HCT116 (cell line): ENCODE measurements at regions not wholly inside any gene's neighbourhood (a gene's known extent, or its start where the extent isn't known, plus 50 kb on each side); places are given as distances from the start of the nearest gene placed in this dataset.
"Not testable (repeated sequence)": the region's sequence is repeated elsewhere in the genome, so short reads cannot be mapped to it uniquely, and the experiment has no call there.

Experiments
- ATAC-seq: fragments of 200-7000 bp; cut with Tn5 transposase; 2 replicates; pipeline ENCODE4 v1.9.1; 2020; ENCODE audit warnings: mild to moderate bottlenecking, moderate library complexity
- BruUV-seq: library from RNA; stranded (reverse); fragments of 400-500 nt; replicated peaks from 2 replicates; lab custom pipeline; 2021; lab: Mats Ljungman, UMichigan
- CTCF ChIA-PET: fragments of 300-600 bp; sonication (Branson Sonifier 250); formaldehyde crosslinking; loops from one replicate; lab custom pipeline; 2021; ENCODE audit warnings: antibody characterized with exemption; lab: Charles Lee
- POLR2A ChIA-PET: fragments of 300-600, 350-600 bp; sonication (Branson Sonifier 250); formaldehyde crosslinking; loops from one replicate; lab custom pipeline; 2021; ENCODE audit warnings: antibody characterized with exemption; lab: Charles Lee
- RAD21 ChIA-PET, 2 experiments: fragments of 300-600 bp; sonication (Branson Sonifier 250); formaldehyde crosslinking; loops; one replicate each; lab custom pipeline; 2023; ENCODE audit warnings: low total read pairs in 2 of 2; ENCODE audit not compliant: uncharacterized antibody in 2 of 2, unreplicated experiment in 2 of 2, low non-redundant PET in 1 of 2; lab: Charles Lee
- DNase-seq: peaks from one replicate; pipeline ENCODE4 v3.0.0-alpha.2; 2010; ENCODE audit warnings: low read depth, low spot score
- H2AFZ ChIP-seq: fragments of 200-600 bp; shearing (Covaris generic), sonication (generic); 2 replicates; pipeline ENCODE4 v1.6.1; 2017; ENCODE audit warnings: low read depth, mixed run types, mixed read lengths, antibody characterized with exemption, low read length; ENCODE audit not compliant: poor library complexity, severe bottlenecking
- H3K27ac ChIP-seq: 2 replicates; pipeline ENCODE4 v1.5.1; 2012; ENCODE audit warnings: low read depth, low read length
- H3K27me3 ChIP-seq: fragments of 200-600 bp; sonication (generic); 2 replicates; pipeline ENCODE4 v1.6.1; 2016; ENCODE audit warnings: mixed run types, low read length, mixed read lengths; ENCODE audit not compliant: insufficient read depth
- H3K36me3 ChIP-seq, 2 experiments: fragments of 200-500 bp in 1 of 2; fragments of 200-600 bp in 1 of 2; sonication (Bioruptor generic) in 1 of 2; sonication (generic) in 1 of 2; 2 replicates each; pipeline versions ENCODE4 v1.5.1 to v1.6.1; 2014 to 2016; ENCODE audit warnings: low read length in 2 of 2, inconsistent platforms in 1 of 2, mixed read lengths in 1 of 2, mixed run types in 1 of 2; ENCODE audit not compliant: insufficient read depth in 2 of 2, control insufficient read depth in 1 of 2
- H3K4me1 ChIP-seq, 2 experiments: fragments of 200-600 bp in 1 of 2; sonication (generic) in 1 of 2; 2 replicates each; pipeline versions ENCODE4 v1.5.1 to v1.6.1; 2012 to 2017; ENCODE audit warnings: low read length in 2 of 2, inconsistent platforms in 1 of 2, mild to moderate bottlenecking in 1 of 2, mixed read lengths in 1 of 2, mixed run types in 1 of 2, moderate library complexity in 1 of 2; ENCODE audit not compliant: insufficient read depth in 2 of 2, control insufficient read depth in 1 of 2
- H3K4me2 ChIP-seq: fragments of 200-600 bp; sonication (generic); 2 replicates; pipeline ENCODE4 v1.6.1; 2017; ENCODE audit warnings: mixed run types, low read length, mixed read lengths
- H3K4me3 ChIP-seq, 2 experiments: fragments of 200-600 bp in 1 of 2; sonication (generic) in 1 of 2; replicated peaks in 1 of 2; 2 replicates each; pipeline ENCODE4 v1.5.1; 2011 to 2016; ENCODE audit warnings: low read length in 2 of 2, control low read depth in 1 of 2, low read depth in 1 of 2, mild to moderate bottlenecking in 1 of 2, mixed read lengths in 1 of 2, mixed run types in 1 of 2
- H3K79me2 ChIP-seq: fragments of 200-600 bp; sonication (generic); 2 replicates; pipeline ENCODE4 v1.6.1; 2017; ENCODE audit warnings: mild to moderate bottlenecking, mixed run types, low read length, moderate library complexity, mixed read lengths; ENCODE audit not compliant: insufficient read depth
- H3K9ac ChIP-seq: fragments of 200-600 bp; sonication (generic); 2 replicates; pipeline ENCODE4 v1.6.1; 2016; ENCODE audit warnings: low read length, mixed read lengths
- H3K9me2 ChIP-seq: fragments of 200-600 bp; sonication (generic), shearing (Covaris generic); 2 replicates; pipeline ENCODE4 v1.6.1; 2017; ENCODE audit warnings: mixed run types, mild to moderate bottlenecking, moderate library complexity; ENCODE audit not compliant: insufficient read depth
- H3K9me3 ChIP-seq, 2 experiments: fragments of 200-500 bp in 1 of 2; fragments of 200-600 bp in 1 of 2; sonication (Bioruptor generic) in 1 of 2; sonication (generic) in 1 of 2; 2 replicates each; pipeline ENCODE4 v1.6.1; 2014 to 2017; ENCODE audit warnings: low read length in 2 of 2, mixed read lengths in 2 of 2, inconsistent platforms in 1 of 2, low read depth in 1 of 2, mild to moderate bottlenecking in 1 of 2, mixed run types in 1 of 2, moderate library complexity in 1 of 2; ENCODE audit not compliant: control insufficient read depth in 1 of 2, insufficient read depth in 1 of 2
- H4K20me1 ChIP-seq: fragments of 200-600 bp; sonication (generic), shearing (Covaris generic); 2 replicates; pipeline ENCODE4 v1.6.1; 2017; ENCODE audit warnings: mixed run types, mild to moderate bottlenecking, moderate library complexity; ENCODE audit not compliant: insufficient read depth
- EZH2 ChIP-seq: fragments of 200-600 bp; sonication (generic); IDR thresholded peaks from 2 replicates; pipeline ENCODE4 v1.6.1; 2017; ENCODE audit warnings: antibody characterized with exemption, mixed run types
- intact Hi-C: fragments of 100-400 bp; cut with micrococcal nuclease; formaldehyde crosslinking; loops from 2 replicates; pipeline ENCODE4 v1.10.0; 2022
- TF ChIP-seq, protein P1 (sequence below): IDR thresholded peaks from 2 replicates; pipeline ENCODE4 v1.6.1; 2011; ENCODE audit warnings: mild to moderate bottlenecking, low read length, moderate library complexity; ENCODE audit not compliant: insufficient replicate concordance; ENCODE audit errors: extremely low read depth
- TF ChIP-seq, protein P2 (sequence below): IDR thresholded peaks from 2 replicates; pipeline ENCODE4 v1.6.1; 2012; ENCODE audit warnings: low read depth

DNA sequence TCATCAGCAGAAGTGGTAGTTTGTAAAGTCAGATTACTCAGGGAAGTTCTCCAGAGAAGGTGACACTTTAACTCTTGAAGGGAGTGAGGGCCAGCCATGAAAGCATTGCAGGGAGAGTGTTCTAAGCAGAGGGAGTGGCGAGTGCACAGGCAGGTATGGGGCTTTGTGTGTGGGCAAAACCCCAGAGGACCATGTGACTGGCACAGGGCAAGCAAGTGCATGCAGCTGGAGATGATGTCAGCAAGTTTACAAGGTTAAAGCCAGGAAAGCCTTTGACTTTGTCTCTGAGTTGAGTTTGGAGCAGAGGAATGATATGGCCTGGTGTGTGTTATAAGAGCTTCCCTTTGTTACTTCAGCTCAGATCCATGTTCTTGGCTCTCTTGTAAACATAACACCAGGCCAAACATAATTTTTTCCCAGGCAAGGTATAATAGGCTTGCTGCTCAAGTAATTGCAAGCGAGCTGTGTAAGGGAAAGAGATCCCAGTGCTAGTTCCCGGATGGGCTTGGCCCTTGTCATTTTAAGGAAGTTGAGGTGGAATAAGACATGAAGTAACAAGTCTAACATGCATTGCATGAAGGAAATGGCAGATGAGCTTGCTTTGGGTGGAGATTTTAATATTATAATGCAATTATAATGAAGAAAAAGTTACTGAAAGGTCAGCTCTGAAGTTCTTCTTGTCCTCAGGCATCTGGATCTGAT lies 341.1 kb upstream of the LRRC3B start:
- Histone ChIP-seq H3K27me3 (no peaks in the 10 kb centered on the region), H3K9me3 (no peaks in the 10 kb centered on the region; a peak in 2 of 4 replicates), H3K9me2 (no peaks in the 10 kb centered on the region)
- CTCF ChIA-PET, result no interaction called here
- intact Hi-C loops, result no loop called here
- no peak for TF ChIP-seq EZH2
- TF ChIP-seq, protein P1, sequence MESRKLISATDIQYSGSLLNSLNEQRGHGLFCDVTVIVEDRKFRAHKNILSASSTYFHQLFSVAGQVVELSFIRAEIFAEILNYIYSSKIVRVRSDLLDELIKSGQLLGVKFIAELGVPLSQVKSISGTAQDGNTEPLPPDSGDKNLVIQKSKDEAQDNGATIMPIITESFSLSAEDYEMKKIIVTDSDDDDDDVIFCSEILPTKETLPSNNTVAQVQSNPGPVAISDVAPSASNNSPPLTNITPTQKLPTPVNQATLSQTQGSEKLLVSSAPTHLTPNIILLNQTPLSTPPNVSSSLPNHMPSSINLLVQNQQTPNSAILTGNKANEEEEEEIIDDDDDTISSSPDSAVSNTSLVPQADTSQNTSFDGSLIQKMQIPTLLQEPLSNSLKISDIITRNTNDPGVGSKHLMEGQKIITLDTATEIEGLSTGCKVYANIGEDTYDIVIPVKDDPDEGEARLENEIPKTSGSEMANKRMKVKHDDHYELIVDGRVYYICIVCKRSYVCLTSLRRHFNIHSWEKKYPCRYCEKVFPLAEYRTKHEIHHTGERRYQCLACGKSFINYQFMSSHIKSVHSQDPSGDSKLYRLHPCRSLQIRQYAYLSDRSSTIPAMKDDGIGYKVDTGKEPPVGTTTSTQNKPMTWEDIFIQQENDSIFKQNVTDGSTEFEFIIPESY, result no peak
- TF ChIP-seq, protein P2, sequence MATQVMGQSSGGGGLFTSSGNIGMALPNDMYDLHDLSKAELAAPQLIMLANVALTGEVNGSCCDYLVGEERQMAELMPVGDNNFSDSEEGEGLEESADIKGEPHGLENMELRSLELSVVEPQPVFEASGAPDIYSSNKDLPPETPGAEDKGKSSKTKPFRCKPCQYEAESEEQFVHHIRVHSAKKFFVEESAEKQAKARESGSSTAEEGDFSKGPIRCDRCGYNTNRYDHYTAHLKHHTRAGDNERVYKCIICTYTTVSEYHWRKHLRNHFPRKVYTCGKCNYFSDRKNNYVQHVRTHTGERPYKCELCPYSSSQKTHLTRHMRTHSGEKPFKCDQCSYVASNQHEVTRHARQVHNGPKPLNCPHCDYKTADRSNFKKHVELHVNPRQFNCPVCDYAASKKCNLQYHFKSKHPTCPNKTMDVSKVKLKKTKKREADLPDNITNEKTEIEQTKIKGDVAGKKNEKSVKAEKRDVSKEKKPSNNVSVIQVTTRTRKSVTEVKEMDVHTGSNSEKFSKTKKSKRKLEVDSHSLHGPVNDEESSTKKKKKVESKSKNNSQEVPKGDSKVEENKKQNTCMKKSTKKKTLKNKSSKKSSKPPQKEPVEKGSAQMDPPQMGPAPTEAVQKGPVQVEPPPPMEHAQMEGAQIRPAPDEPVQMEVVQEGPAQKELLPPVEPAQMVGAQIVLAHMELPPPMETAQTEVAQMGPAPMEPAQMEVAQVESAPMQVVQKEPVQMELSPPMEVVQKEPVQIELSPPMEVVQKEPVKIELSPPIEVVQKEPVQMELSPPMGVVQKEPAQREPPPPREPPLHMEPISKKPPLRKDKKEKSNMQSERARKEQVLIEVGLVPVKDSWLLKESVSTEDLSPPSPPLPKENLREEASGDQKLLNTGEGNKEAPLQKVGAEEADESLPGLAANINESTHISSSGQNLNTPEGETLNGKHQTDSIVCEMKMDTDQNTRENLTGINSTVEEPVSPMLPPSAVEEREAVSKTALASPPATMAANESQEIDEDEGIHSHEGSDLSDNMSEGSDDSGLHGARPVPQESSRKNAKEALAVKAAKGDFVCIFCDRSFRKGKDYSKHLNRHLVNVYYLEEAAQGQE, result no peak
- TF ChIP-seq, all 23 proteins: peak for 0
- POLR2A ChIA-PET, result no interaction called here
- Histone ChIP-seq H3K4me2 (no peak overlapping the region), H3K36me3 (no peaks in the 10 kb centered on the region), H4K20me1 (no peaks in the 10 kb centered on the region), H3K27ac (no peak overlapping the region), H3K79me2 (no peaks in the 10 kb centered on the region), H3K4me3 (no peak overlapping the region), H2AFZ (no peak overlapping the region), H3K9ac (no peak overlapping the region), H3K4me1 (no peaks in the 10 kb centered on the region)
- no peak for ATAC-seq
- RAD21 ChIA-PET, result no interaction called here
- DNase-seq, result no peak
- BruUV-seq, result no TSS peak

DNA sequence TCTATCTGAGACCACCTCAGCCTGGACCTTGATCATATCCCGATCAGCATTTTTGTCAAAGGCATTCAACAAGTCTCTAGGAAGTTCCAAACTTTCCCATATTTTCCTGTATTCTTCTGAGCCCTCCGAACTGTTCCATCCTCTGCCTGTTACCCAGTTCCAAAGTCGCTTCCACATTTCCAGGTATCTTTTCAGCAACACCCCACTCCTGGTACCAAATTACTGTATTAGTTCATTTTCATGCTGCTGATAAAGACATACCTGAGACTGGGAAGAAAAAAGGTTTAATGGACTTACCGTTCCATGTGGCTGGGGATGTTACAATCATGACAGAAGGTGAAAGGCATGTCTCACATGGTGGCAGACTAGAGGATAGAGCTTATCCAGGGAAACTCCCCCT lies 338.1 kb upstream of the LRRC3B start:
- CTCF ChIA-PET, H4K20me1 ChIP-seq, RAD21 ChIA-PET, H3K4me2 ChIP-seq, POLR2A ChIA-PET, BruUV-seq, intact Hi-C loops, H3K9me2 ChIP-seq, H3K9ac ChIP-seq, H3K79me2 ChIP-seq, H3K27me3 ChIP-seq, H3K9me3 ChIP-seq, ATAC-seq, DNase-seq, H3K4me3 ChIP-seq, H3K27ac ChIP-seq, H3K36me3 ChIP-seq, H2AFZ ChIP-seq, H3K4me1 ChIP-seq: not testable (repeated sequence)
